ENCODE measurements at regions not wholly inside any gene's neighbourhood (a gene's known extent, or its start where the extent isn't known, plus 50 kb on each side); places are given as distances from the start of the nearest gene placed in this dataset.

DNA sequence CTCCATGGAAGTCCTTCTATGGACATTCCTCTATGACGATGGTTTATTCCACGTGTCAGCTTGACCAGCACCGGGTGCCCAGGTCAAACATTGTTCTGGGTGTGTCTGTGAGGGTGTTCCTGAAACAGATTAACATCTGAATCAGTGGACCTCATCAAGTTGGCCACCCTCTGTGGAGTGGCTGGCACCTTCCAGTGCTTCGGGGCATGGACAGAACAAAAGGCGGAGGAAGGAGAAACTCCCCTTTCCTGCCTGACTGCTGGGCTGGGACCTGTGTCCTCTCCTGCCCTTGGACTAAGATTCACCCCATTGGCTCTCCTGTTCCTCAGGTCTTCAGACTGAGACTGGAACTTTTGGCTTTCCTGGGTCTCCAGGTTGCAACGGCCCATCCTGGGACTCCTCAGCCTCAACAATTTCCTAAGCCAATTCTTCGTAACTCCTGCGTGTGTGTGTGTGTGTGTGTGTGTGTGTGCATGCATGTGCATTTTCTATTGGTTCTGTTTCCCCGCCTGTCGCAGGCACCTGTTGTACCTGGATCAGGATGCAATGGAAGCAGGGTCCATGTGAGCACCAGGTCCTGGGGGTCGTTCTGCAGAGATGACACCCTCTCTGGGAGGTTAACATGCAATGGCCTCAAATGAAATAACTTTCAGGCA is 357.2 kb upstream of the SALL3 start:
- TF ChIP-seq, protein P1, sequence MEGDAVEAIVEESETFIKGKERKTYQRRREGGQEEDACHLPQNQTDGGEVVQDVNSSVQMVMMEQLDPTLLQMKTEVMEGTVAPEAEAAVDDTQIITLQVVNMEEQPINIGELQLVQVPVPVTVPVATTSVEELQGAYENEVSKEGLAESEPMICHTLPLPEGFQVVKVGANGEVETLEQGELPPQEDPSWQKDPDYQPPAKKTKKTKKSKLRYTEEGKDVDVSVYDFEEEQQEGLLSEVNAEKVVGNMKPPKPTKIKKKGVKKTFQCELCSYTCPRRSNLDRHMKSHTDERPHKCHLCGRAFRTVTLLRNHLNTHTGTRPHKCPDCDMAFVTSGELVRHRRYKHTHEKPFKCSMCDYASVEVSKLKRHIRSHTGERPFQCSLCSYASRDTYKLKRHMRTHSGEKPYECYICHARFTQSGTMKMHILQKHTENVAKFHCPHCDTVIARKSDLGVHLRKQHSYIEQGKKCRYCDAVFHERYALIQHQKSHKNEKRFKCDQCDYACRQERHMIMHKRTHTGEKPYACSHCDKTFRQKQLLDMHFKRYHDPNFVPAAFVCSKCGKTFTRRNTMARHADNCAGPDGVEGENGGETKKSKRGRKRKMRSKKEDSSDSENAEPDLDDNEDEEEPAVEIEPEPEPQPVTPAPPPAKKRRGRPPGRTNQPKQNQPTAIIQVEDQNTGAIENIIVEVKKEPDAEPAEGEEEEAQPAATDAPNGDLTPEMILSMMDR (IDR thresholded peaks at IDR 0.05) = no peak
- TF ChIP-seq POLR2AphosphoS5 (IDR thresholded peaks at IDR 0.05) (no peak), POLR2A (IDR thresholded peaks at IDR 0.05) (no peak)
